Thyroid gland (tissue), 4 donors: ENCODE measurements at regions not wholly inside any gene's neighbourhood (a gene's known extent, or its start where the extent isn't known, plus 50 kb on each side); places are given as distances from the start of the nearest gene placed in this dataset.

Experiments
- DNase-seq, 2 donors: peaks; one replicate each; pipeline ENCODE4 v3.0.0-alpha.2; 2019
- H3K27ac ChIP-seq, 3 donors: fragments of 200-600 bp; sonication (generic); 1 replicate in 2 of 3; 2 replicates in 1 of 3; pipeline ENCODE4 v1.5.1; 2016 to 2019; ENCODE audit warnings: mild to moderate bottlenecking in 1 of 3, moderate library complexity in 1 of 3
- H3K27me3 ChIP-seq: fragments of 200-600 bp; sonication (generic); one replicate; pipeline ENCODE4 v1.5.1; 2019
- H3K36me3 ChIP-seq, 2 donors: fragments of 200-600 bp; sonication (generic); one replicate each; pipeline ENCODE4 v1.5.1; 2016 to 2019
- H3K4me1 ChIP-seq, 2 donors: fragments of 200-600 bp; sonication (generic); one replicate each; pipeline ENCODE4 v1.5.1; 2017 to 2019
- H3K4me3 ChIP-seq, 3 donors: fragments of 200-600 bp; sonication (generic); replicated peaks in 1 of 3; 1 replicate in 2 of 3; 2 replicates in 1 of 3; pipeline ENCODE4 v1.5.1; 2016; ENCODE audit warnings: mild to moderate bottlenecking in 1 of 3
- H3K9me3 ChIP-seq: fragments of 200-600 bp; sonication (generic); one replicate; pipeline ENCODE4 v1.5.1; 2017
- POLR2A ChIP-seq, 2 donors: fragments of 450-650 bp; IDR thresholded peaks; one replicate each; pipeline ENCODE4 v1.6.1; 2017; ENCODE audit warnings: antibody characterized with exemption in 2 of 2, mild to moderate bottlenecking in 2 of 2, moderate library complexity in 1 of 2
- WGBS, 2 donors: methylation state at CpG; one replicate each; pipeline ENCODE4 v1.1.5; 2017; 5-methylcytosine and 5-hydroxymethylcytosine counted together
- intact Hi-C: fragments of 100-400 bp; cut with DNase I; formaldehyde crosslinking; loops from one replicate; pipeline ENCODE4 v1.15.1; 2023
- TF ChIP-seq, protein P1 (sequence below), 6 experiments: fragments of 200-600 bp in 3 of 6; fragments of 450-650 bp in 3 of 6; sonication (generic) in 3 of 6; IDR thresholded peaks; one replicate each; pipeline ENCODE4 v1.5.1; 2016 to 2019; ENCODE audit warnings: antibody characterized with exemption in 6 of 6, mild to moderate bottlenecking in 2 of 6, inconsistent platforms in 1 of 6, moderate library complexity in 1 of 6

DNA sequence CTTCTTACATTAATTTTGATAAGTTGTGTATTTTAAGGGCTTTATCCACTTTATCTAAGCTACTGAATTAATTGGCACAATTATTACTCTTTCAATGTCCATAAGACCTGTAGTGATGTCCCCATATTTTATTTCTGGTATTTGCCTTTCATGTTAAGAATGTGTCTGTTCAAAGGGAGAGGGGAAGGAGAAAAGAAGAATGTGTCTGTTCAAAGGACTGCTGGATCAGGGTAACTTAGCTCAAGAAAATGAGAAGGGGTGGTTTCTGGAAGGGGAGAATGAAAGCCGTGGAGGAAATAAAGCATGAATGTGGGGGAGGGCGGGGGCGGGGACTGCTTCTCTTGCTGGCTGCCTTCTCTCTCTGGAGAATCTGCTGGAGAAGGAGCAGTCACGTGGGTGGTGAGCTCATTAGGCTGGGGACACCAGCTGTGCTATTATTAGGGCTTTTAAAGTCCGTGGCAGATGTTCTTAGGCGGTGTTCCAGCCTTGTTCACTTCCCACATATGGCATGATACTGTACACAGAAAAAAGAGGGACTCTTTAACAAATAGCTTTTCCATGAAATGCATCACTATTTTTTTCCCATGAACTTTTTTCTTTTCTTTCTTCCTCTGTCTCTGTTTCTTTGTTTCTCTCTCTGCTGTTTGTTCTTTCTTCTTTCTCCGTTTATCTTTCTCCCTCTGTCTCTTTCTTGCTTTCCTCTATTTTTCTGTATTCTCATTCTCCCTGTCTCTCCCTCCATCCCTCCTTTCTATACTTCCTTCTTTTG lies 63.7 kb upstream of the ULK4 start:
- H3K4me1 ChIP-seq = peaks cover 50 to 51% of the 10 kb centered on the region in 2 donors
- H3K27me3 ChIP-seq = no peaks in the 10 kb centered on the region
- H3K27ac ChIP-seq = peak overlapping the region; percentile 79 to 83 (median 81)
- peak; percentile 90 to 92 for DNase-seq
- 7 to 8% methylated on average over 7 of the region's 7 CpGs for WGBS, 2 donors
- no peak overlapping the region for H3K4me3 ChIP-seq
- no peaks in the 10 kb centered on the region for H3K9me3 ChIP-seq
- peak in 1 of 2 donors; percentile 55 for TF ChIP-seq POLR2A (IDR thresholded peaks at IDR 0.05)
- TF ChIP-seq, protein P1, sequence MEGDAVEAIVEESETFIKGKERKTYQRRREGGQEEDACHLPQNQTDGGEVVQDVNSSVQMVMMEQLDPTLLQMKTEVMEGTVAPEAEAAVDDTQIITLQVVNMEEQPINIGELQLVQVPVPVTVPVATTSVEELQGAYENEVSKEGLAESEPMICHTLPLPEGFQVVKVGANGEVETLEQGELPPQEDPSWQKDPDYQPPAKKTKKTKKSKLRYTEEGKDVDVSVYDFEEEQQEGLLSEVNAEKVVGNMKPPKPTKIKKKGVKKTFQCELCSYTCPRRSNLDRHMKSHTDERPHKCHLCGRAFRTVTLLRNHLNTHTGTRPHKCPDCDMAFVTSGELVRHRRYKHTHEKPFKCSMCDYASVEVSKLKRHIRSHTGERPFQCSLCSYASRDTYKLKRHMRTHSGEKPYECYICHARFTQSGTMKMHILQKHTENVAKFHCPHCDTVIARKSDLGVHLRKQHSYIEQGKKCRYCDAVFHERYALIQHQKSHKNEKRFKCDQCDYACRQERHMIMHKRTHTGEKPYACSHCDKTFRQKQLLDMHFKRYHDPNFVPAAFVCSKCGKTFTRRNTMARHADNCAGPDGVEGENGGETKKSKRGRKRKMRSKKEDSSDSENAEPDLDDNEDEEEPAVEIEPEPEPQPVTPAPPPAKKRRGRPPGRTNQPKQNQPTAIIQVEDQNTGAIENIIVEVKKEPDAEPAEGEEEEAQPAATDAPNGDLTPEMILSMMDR (IDR thresholded peaks at IDR 0.05) = no peak
- no peaks in the 10 kb centered on the region for H3K36me3 ChIP-seq
- intact Hi-C loops = no loop called here

DNA sequence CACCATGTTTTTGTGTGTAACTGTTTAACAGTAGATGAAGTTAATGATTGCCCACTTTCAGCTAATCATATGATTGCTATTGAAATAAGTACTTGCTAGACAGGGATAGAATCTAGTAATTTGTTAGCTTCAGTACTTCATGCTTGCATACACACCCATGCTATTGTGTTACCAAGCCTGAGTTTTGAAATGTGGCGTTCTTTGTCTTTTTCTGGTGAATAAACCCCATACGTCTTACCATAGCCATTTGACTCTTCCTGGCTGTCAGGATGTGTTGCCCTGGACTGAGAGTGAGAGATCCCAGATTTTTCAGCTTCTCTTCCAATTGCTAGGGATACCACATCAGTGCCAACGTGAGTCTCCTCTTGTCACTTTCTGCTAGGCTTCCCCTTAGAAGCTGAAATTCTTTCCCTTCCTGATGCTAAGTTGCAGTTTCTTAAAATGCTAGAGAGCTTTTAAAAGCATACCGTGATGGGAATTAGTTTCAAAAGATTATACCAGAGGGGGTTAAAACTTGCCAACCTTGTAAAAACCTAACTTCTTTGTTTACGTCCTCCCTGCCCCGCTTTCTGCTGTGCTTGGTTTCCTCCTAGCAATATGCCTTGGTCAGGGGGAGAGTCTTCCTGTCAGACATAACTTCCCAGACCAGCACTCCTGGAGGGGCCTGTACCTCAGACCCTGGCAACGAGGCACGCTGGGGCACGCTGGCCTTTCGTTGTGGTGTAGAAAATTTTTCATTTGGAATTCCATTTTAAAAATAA lies 62.9 kb upstream of the ULK4 start:
- no peak for TF ChIP-seq POLR2A (IDR thresholded peaks at IDR 0.05)
- TF ChIP-seq, protein P1 (IDR thresholded peaks at IDR 0.05) = no peak
- Histone ChIP-seq H3K4me1 (peaks cover 56 to 59% of the 10 kb centered on the region in 2 donors), H3K4me3 (no peak overlapping the region), H3K27ac (peak overlapping the region; percentile 79 to 83 (median 81)), H3K27me3 (no peaks in the 10 kb centered on the region), H3K9me3 (no peaks in the 10 kb centered on the region), H3K36me3 (no peaks in the 10 kb centered on the region)
- DNase-seq = no peak
- intact Hi-C loops = no loop called here
- 37 to 41% methylated on average over 10 of the region's 10 CpGs for WGBS, 2 donors

DNA sequence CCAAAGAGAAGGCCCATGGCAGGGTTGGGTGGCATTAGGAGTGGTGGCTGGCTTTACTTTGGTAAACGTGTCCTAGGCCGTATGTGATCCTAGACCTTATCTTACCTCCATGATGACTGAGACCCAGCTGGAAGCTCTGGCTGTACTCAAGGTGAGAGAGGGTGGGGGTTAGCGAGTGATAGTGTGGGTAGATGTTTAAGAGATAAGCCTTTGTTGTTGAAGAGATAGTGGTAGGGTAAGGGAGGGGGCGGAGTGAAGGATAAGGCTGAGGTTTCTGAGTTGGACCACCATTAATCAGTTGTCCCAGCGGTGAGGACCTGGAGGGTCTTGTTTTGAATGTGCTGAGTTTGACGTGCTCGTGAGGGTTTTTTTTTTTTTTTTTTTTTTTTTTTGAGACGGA lies 61.5 kb upstream of the ULK4 start:
- intact Hi-C loops = no loop called here
- H3K9me3 ChIP-seq = no peaks in the 10 kb centered on the region
- H3K36me3 ChIP-seq = no peaks in the 10 kb centered on the region
- H3K27ac ChIP-seq = no peak overlapping the region
- DNase-seq = no peak
- no peaks in the 10 kb centered on the region for H3K27me3 ChIP-seq
- H3K4me3 ChIP-seq = no peak overlapping the region
- TF ChIP-seq POLR2A (IDR thresholded peaks at IDR 0.05) = no peak
- TF ChIP-seq, protein P1 (IDR thresholded peaks at IDR 0.05) = no peak
- peaks cover 70 to 73% of the 10 kb centered on the region in 2 donors for H3K4me1 ChIP-seq
- 88% methylated on average over 8 of the region's 8 CpGs for WGBS, 2 donors

DNA sequence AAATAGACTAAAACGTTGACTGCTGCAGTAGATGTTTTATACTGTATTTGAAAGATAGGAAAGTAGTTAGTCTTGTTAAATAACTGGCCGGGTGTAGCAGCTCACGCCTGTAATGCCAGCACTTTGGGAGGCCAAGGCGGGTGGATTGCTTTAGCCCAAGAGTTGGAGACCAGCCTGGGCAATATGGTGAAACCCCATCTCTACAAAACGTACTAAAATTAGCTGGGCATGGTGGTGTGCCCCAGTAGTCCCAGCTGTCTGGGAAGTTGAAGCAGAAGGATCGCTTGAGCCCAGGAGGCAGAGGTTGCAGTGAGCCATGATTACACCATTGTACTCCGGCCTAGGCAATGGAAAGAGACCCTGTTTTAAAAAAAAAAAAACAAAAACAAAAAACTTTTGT lies 60.5 kb upstream of the ULK4 start:
- Histone ChIP-seq H3K27me3 (no peaks in the 10 kb centered on the region), H3K4me1 (peaks cover 72 to 77% of the 10 kb centered on the region in 2 donors), H3K36me3 (no peaks in the 10 kb centered on the region), H3K9me3 (no peaks in the 10 kb centered on the region), H3K4me3 (no peak overlapping the region), H3K27ac (no peak overlapping the region)
- DNase-seq = no peak
- TF ChIP-seq, protein P1 (IDR thresholded peaks at IDR 0.05) = no peak
- TF ChIP-seq POLR2A (IDR thresholded peaks at IDR 0.05) = no peak
- intact Hi-C loops = no loop called here
- WGBS, 2 donors = 69% methylated on average over 7 of the region's 7 CpGs
